PC-3 (cell line): ENCODE measurements at regions not wholly inside any gene's neighbourhood (a gene's known extent, or its start where the extent isn't known, plus 50 kb on each side); places are given as distances from the start of the nearest gene placed in this dataset.
A peak's percentile ranks its signal among the peaks of the same experiment; 100 is the strongest.

Experiments used
- ATAC-seq: fragments of 200-7000 bp; cut with Tn5 transposase; 2 replicates; pipeline ENCODE4 v1.9.1; 2020; ENCODE audit warnings: mild to moderate bottlenecking, moderate library complexity
- BruUV-seq: library from RNA; stranded (reverse); fragments of 400-500 nt; replicated peaks from 2 replicates; lab custom pipeline; 2021; lab: Mats Ljungman, UMichigan
- CTCF ChIA-PET: fragments of 300-600 bp; sonication (Branson Sonifier 250); formaldehyde crosslinking; loops from one replicate; lab custom pipeline; 2022; ENCODE audit warnings: antibody characterized with exemption; lab: Charles Lee
- POLR2A ChIA-PET: fragments of 300-600 bp; sonication (Branson Sonifier 250); formaldehyde crosslinking; loops from one replicate; lab custom pipeline; 2022; ENCODE audit warnings: antibody characterized with exemption; ENCODE audit not compliant: unreplicated experiment; lab: Charles Lee
- DNase-seq: peaks from one replicate; pipeline ENCODE4 v3.0.0-alpha.2; 2015
- H2AFZ ChIP-seq: fragments of 300-600 bp; sonication (generic); 2 replicates; pipeline ENCODE4 v1.6.0; 2016; ENCODE audit warnings: antibody characterized with exemption, low read length
- H3F3A ChIP-seq: fragments of 300-600 bp; sonication (generic); one replicate; pipeline ENCODE4 v1.6.0; 2017; ENCODE audit warnings: antibody characterized with exemption, low read length, control low read depth, mild to moderate bottlenecking; ENCODE audit not compliant: unreplicated experiment
- H3K27ac ChIP-seq: fragments of 300-600 bp; sonication (generic); 2 replicates; pipeline ENCODE4 v1.5.1; 2016; ENCODE audit warnings: mild to moderate bottlenecking, low read length
- H3K27me3 ChIP-seq: fragments of 300-600 bp; sonication (generic); 2 replicates; pipeline ENCODE4 v1.6.1; 2016; ENCODE audit warnings: low read length, mixed read lengths
- H3K36me3 ChIP-seq: fragments of 300-600 bp; sonication (generic); 2 replicates; pipeline ENCODE4 v1.6.1; 2016; ENCODE audit warnings: low read depth, mixed run types, low read length, mixed read lengths
- H3K4me1 ChIP-seq: fragments of 300-600 bp; sonication (generic); 2 replicates; pipeline ENCODE4 v1.5.1; 2016; ENCODE audit warnings: low read length; ENCODE audit not compliant: insufficient read depth
- H3K4me2 ChIP-seq: fragments of 300-600 bp; sonication (generic); 2 replicates; pipeline ENCODE4 v1.6.0; 2016; ENCODE audit warnings: low read length
- H3K4me3 ChIP-seq: fragments of 300-600 bp; sonication (generic); 2 replicates; pipeline ENCODE4 v1.5.1; 2016; ENCODE audit warnings: mild to moderate bottlenecking, low read length, mixed read lengths
- H3K79me2 ChIP-seq: fragments of 300-600 bp; sonication (generic); 2 replicates; pipeline ENCODE4 v1.6.1; 2017; ENCODE audit warnings: low read length, mixed read lengths
- H3K9ac ChIP-seq: fragments of 300-600 bp; sonication (generic); 2 replicates; pipeline ENCODE4 v1.6.0; 2016; ENCODE audit warnings: mild to moderate bottlenecking, low read length
- H3K9me2 ChIP-seq: fragments of 300-600 bp; sonication (generic); replicated peaks from 2 replicates; pipeline ENCODE4 v1.6.1; 2016; ENCODE audit warnings: mixed run types, low read length, mixed read lengths
- H3K9me3 ChIP-seq: fragments of 300-600 bp; sonication (generic); 2 replicates; pipeline ENCODE4 v1.6.1; 2016; ENCODE audit warnings: low read length, mixed read lengths
- H4K20me1 ChIP-seq: fragments of 300-600 bp; sonication (generic); 2 replicates; pipeline ENCODE4 v1.6.1; 2016; ENCODE audit warnings: low read length, mixed read lengths
- EZH2 ChIP-seq: fragments of 300-600 bp; sonication (generic); IDR thresholded peaks from one replicate; pipeline ENCODE4 v1.6.1; 2017; ENCODE audit warnings: antibody characterized with exemption, mild to moderate bottlenecking, low read length; ENCODE audit not compliant: unreplicated experiment
- EZH2phosphoT487 ChIP-seq: fragments of 300-600 bp; sonication (generic); IDR thresholded peaks from 2 replicates; pipeline ENCODE4 v1.6.1; 2018; ENCODE audit warnings: mild to moderate bottlenecking, antibody characterized with exemption, low read length, borderline replicate concordance
- intact Hi-C: fragments of 100-400 bp; cut with micrococcal nuclease; formaldehyde crosslinking; loops from 2 replicates; pipeline ENCODE4 v1.9.0; 2023
- TF ChIP-seq, protein P1 (sequence below): fragments of 300-600 bp; sonication (generic); conservative IDR thresholded peaks from 2 replicates; pipeline ENCODE4 v1.5.1; 2017; ENCODE audit warnings: antibody characterized with exemption, low read depth, mild to moderate bottlenecking, low read length

DNA sequence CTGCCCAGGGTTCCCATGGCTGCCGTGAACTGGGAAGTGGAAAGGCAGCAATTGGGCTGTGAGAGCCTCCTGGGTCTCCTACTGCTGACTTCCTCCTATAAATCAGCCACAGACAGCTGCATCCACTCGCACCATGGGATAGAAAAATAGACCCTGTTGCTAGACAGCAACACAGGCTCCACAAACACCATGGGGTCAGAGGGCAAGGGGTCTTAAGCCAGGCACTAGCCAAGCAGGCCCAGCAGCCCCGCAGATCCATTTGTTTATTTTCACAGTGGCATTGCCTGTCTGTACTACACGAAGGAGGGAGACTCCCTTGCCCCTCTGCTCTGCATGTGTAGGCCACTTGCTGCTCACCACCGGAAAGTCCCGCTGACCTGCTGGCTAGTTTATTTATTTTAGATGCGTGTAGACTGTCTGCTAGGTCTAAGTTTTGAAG lies 139.8 kb downstream of the DACT1 start:
- Histone ChIP-seq H3K79me2 (no peaks in the 10 kb centered on the region), H2AFZ (no peak overlapping the region), H3K27ac (no peak overlapping the region), H3K9me3 (peaks cover 10% of the 10 kb centered on the region; the same call in 1 of the 2 replicates), H3K9me2 (no peaks in the 10 kb centered on the region), H3K9ac (no peak overlapping the region), H3K4me3 (no peak overlapping the region), H3K4me1 (no peaks in the 10 kb centered on the region), H3K36me3 (no peaks in the 10 kb centered on the region), H3K4me2 (no peak overlapping the region), H3K27me3 (peaks cover 51% of the 10 kb centered on the region), H4K20me1 (no peaks in the 10 kb centered on the region), H3F3A (no peaks in the 10 kb centered on the region)
- intact Hi-C loops: no loop called here
- ChIA-PET POLR2A (no interaction called here), CTCF (interaction anchor here (0.6 kb wide), 1 partner anchor 31 kb away, joined by 9 read pairs; no protein-coding TSS in a partner anchor)
- no TSS peak for BruUV-seq
- TF ChIP-seq, protein P1, sequence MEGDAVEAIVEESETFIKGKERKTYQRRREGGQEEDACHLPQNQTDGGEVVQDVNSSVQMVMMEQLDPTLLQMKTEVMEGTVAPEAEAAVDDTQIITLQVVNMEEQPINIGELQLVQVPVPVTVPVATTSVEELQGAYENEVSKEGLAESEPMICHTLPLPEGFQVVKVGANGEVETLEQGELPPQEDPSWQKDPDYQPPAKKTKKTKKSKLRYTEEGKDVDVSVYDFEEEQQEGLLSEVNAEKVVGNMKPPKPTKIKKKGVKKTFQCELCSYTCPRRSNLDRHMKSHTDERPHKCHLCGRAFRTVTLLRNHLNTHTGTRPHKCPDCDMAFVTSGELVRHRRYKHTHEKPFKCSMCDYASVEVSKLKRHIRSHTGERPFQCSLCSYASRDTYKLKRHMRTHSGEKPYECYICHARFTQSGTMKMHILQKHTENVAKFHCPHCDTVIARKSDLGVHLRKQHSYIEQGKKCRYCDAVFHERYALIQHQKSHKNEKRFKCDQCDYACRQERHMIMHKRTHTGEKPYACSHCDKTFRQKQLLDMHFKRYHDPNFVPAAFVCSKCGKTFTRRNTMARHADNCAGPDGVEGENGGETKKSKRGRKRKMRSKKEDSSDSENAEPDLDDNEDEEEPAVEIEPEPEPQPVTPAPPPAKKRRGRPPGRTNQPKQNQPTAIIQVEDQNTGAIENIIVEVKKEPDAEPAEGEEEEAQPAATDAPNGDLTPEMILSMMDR: no peak
- peak; percentile 12 for TF ChIP-seq EZH2
- ATAC-seq (no peak), DNase-seq (no peak)

DNA sequence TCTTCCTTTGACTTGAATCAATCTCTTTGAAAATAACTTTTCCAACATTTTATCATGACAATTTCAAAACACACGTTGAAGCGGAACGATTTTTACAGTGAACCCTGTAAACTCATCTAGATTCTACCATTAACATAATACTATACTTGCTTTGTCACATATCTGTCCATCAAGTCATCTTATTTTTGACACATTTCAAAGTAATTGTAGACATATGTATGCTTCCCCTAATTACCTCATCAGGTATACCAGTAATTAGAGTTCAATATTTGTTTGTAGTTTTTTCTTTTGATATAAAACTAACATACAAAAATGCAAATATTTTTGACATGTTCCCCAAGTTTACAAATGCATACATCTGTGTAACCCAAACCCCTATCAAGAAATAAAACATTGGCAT lies 140.4 kb downstream of the DACT1 start:
- Histone ChIP-seq H3K27ac (no peak overlapping the region), H3K9me3 (peaks cover 10% of the 10 kb centered on the region; the same call in 1 of the 2 replicates), H3K79me2 (no peaks in the 10 kb centered on the region), H3F3A (no peaks in the 10 kb centered on the region), H3K9ac (no peak overlapping the region), H3K4me2 (no peak overlapping the region), H2AFZ (no peak overlapping the region), H4K20me1 (no peaks in the 10 kb centered on the region), H3K36me3 (no peaks in the 10 kb centered on the region), H3K4me3 (no peak overlapping the region), H3K9me2 (no peaks in the 10 kb centered on the region), H3K27me3 (peaks cover 56% of the 10 kb centered on the region), H3K4me1 (no peaks in the 10 kb centered on the region)
- intact Hi-C loops: no loop called here
- BruUV-seq: no TSS peak
- no peak for ATAC-seq
- TF ChIP-seq EZH2: no peak
- TF ChIP-seq EZH2phosphoT487: no peak
- TF ChIP-seq, protein P1: no peak
- ChIA-PET CTCF (interaction anchor here (0.6 kb wide), 1 partner anchor 32 kb away, joined by 9 read pairs; no protein-coding TSS in a partner anchor), POLR2A (no interaction called here)
- DNase-seq: no peak

DNA sequence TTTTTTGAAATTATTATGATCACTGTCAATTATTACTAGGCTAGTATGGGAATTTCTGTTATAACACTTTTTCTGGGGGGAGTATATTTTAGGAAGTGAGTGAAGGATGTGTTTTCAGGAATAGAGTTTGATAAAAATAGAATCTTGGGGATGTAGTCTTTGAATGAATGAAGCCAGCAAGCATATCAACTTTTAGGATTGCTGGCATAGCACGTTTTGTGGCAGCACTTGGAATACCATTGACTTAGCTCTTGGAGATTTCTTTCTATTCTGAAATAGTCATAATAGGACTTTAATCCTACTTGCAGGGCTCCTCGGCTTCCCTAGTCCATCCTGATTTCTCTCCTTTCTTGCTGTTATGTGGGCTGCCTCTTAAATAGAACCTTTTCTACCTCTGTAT lies 141.6 kb downstream of the DACT1 start:
- CTCF ChIA-PET: no interaction called here
- TF ChIP-seq EZH2: no peak
- TF ChIP-seq EZH2phosphoT487: no peak
- TF ChIP-seq, protein P1: no peak
- BruUV-seq: no TSS peak

More for the DNA sequence above, 141.6 kb downstream of the DACT1 start:
- Histone ChIP-seq H3K4me1 (no peaks in the 10 kb centered on the region), H3K27ac (no peak overlapping the region), H2AFZ (no peak overlapping the region), H3K27me3 (peaks cover 68% of the 10 kb centered on the region), H3K4me2 (no peak overlapping the region), H4K20me1 (no peaks in the 10 kb centered on the region), H3K9me3 (peaks cover 10% of the 10 kb centered on the region; the same call in 1 of the 2 replicates), H3K9me2 (no peaks in the 10 kb centered on the region), H3F3A (no peaks in the 10 kb centered on the region), H3K36me3 (no peaks in the 10 kb centered on the region), H3K4me3 (no peak overlapping the region), H3K9ac (no peak overlapping the region), H3K79me2 (no peaks in the 10 kb centered on the region)
- intact Hi-C loops: no loop called here
- POLR2A ChIA-PET: no interaction called here
- ATAC-seq (no peak), DNase-seq (no peak)
